G401 (cell line): ENCODE measurements at regions not wholly inside any gene's neighbourhood (a gene's known extent, or its start where the extent isn't known, plus 50 kb on each side); places are given as distances from the start of the nearest gene placed in this dataset.
"Not testable (repeated sequence)": the region's sequence is repeated elsewhere in the genome, so short reads cannot be mapped to it uniquely, and the experiment has no call there.

ENCODE experiments used
- DNase-seq: peaks from one replicate; pipeline ENCODE4 v3.0.0-alpha.2; 2015; ENCODE audit warnings: low spot score
- in situ Hi-C: cut with HindIII; loops from 2 replicates; pipeline ENCODE4 v1.10.0; 2016; ENCODE audit warnings: low sequenced_read_pairs, mixed read lengths

DNA sequence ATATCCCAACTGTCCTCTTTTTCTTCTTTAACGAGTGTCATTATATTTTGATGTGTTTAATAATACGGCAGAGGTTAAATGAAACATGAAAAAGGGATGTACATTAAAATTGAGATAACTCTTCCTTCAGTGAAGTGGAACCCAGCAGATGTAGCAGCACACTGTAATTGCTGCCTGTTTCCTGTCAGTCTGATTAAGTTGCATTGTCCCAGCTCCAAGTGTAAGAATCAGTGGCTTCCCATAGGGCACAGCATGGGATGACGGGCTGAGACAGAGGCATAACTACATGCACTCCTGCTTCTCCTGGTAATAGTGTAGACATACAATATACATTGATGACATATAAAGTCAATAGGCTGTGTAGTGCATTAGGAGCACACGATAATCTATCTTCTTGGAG lies 175.8 kb upstream of the TCF4 start:
- no peak for DNase-seq
- in situ Hi-C loops, result no loop called here

DNA sequence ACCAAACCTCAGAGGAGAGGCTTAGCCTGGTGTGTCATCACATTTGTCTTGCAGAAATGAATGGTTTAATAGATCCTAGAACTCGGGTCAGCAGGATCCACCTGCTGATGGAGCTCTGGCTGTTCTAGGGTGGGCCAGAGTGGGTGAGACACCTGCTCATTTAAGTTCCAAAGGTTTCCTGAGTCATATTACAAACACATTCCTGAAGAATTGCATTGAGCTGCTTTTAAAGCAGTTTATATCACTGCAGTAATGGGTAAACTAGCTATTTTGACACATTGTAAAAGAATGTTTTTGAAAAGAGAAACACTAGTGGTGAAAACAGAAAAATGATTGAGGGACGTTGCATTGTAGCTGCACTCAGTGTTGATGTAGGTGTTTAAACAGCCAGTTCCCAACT lies 175.3 kb upstream of the TCF4 start:
- no peak for DNase-seq
- in situ Hi-C loops, result no loop called here

DNA sequence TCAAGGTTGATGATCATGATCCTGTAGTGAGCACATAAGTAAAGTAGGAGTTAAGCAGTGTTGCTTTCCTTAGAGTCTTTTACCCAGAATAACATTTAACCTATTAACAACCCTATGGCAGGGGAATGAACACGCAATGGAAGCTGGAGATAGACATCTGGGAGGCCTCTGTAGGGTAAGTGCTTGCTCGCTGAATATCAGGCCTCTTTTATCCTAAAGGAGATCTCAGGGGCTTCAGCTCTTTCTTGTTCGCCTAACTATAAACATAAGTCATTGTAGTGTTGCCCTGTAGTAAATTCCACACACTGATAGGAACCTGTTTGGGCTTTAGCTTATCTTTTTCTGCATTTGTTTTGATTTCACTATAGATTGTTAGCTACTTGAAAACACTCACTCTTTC lies 174.4 kb upstream of the TCF4 start:
- DNase-seq, result no peak
- in situ Hi-C loops, result no loop called here

DNA sequence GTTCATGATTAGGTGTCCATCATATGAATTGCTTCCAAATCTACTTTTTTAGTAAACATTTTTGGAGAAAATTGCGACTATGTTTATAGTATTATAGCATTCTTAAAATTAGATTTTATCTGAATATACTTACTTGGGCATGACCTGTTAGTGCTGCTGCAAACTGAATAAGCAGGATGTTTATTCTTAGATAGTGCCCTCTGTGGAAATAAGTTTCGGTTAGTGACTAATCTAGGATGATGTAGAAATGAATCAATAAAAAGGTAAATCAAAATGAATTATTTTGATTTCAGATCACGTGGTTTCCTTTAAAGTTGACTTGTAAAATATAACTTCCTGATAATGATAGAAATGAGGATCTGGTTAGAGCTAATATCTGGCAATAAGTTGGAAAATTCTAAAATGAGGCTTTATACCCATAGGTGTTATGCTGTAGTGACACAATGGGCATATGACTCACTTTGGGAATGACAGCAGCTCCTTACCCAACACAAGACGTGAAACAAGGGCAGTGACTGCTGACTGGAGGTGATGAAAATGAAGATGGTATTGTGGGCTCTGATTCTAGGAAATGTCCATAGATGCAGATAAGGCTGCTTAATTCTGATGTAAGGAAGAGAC lies 165.8 kb upstream of the TCF4 start:
- in situ Hi-C loops, result no loop called here
- no peak for DNase-seq

DNA sequence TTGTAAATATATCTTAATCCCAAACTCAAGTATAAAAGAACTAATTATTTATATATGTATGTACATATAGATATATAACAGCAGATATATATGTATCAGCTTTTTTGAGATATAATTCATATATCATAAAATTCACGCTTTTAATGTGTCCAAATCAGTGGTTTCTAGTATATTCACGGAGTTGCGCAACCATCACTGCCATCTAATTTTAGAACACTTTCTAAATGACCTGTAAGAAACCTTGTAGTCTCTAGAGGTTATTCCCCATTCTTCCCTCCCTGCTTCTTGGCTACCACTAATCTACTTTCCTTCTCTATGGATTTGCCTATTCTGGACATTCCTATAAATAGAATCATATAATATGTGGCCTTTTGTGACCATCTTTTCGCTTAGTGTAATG lies 163.5 kb upstream of the TCF4 start:
- DNase-seq, result no peak
- in situ Hi-C loops, result no loop called here

DNA sequence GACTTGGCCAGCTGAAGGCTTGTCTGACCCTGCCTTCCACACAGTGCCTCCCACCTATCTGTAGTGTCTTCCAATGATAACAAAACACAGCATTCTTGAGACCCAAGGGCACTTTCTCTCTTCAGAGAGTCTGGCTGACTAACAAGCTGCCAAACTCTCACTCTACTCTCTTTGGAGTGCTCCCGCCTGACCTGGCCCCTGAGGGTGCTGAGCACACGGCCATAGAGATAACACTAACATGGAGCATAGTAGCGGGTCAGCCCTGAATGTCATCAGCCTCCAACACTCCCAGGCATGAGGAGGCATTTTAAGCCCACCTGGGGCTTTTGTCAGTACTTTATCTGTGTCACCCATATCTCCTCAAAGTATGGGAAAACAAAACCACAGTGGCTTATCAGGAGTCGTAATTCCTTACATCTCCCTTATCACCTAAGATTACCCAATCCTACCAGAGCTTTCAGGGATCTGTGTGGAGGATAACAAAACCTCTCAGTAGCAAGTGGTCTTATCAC lies 160.3 kb upstream of the TCF4 start:
- in situ Hi-C loops, result no loop called here
- DNase-seq, result no peak

DNA sequence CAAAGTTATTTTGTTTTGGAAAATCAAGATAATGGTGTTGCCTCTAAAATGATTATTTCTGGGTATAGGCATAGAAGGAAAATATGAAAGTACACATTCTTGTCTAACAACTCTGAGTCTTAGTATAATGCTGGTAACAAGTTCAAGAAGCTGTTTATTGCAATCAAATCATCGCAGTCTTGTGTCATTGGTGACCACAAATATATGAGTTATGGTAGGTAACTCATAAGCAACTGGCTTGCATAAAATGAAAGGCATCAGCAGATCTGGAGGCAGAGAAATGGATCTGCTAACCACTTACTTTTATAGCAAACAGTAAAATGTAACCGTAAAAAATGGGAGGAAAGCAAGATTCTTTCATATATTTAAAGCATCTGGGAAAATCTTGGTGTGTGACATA lies 156.2 kb upstream of the TCF4 start:
- DNase-seq, result no peak
- in situ Hi-C loops, result no loop called here

DNA sequence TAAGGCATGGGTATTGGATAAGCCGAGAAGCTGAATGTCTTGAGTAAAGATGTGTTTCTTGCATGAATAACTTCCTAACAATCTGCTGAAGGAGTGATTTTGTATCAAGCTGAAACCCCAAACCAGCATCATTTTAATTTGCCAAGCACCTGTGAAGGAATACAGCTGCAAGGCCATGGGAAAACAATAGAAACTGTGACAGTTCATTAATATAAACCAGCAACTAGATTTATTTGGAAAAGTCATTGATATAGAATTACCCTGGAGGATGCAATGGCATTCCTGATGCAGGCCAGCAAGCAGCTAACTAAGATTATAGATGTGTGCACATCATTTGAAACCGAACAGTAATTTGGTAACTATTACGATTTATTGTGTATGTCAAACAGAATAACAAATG lies 155.7 kb upstream of the TCF4 start:
- in situ Hi-C loops, result no loop called here
- DNase-seq, result no peak

DNA sequence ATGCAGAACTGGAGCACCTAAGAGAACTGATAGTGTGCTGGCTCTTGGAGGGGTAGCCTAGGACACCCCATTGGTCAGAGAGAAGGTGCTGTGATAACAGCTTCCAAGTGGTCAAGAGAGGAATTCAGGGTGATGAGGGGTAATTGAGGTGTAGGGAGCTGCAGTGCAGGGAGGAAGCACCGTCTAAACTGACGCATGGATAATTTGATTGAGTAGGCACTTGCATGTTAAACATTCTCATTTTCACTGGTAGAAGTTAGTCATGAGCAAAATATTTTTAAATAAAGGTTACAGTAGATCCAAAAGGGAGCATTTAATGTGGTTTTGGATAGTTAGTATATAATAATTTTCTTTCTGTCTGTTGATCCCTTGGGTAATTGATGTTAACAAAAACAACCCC lies 155.1 kb upstream of the TCF4 start:
- in situ Hi-C loops, result no loop called here
- no peak for DNase-seq

DNA sequence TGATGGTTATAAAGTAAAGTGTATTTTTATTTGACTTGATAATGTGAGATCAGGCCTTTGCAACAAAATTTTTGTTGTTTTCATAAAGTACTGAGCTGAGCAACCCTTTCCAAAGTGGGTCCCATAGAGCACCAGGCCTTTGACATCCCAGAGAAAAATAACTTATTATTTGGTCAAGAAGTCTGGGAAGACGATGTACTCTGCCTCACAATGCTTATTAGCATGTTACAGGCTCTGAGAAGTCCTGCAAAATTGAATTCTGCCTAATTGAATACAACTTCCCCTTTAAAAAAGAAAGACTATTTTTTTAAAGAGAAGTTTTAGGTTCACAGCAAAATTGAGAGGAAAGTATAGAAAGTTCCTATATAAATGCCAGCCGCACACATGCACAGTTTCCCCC lies 151.5 kb upstream of the TCF4 start:
- in situ Hi-C loops, result no loop called here
- DNase-seq, result no peak

DNA sequence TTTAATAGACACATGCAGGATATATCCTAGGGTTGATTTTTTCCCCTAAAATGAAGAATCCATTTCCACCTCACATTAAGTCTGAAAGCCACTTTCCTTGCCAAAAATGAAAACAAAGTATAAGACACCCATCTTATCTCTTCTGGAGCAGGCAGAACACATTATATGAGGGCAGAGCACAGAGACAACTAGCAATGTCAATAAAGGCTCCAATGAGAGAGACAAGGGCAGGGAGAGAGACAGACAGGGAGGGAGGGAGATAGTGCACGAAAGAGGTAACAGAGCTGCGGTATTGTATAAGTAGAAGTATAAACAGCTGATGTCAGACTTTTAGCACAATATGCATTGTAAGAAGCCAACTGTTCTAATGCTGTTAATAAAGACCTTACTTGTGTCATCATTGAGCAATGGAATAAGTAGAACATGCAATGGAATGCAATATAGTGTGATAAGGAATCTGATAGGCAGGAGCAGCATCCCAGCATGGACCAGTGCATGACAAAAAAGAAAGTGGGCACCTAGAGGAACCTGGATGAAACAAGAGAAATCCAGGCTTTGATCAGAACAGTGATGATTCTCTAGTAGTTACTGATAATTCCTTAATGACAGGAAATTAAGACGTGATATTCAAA lies 150.6 kb upstream of the TCF4 start:
- no peak for DNase-seq
- in situ Hi-C loops, result no loop called here

DNA sequence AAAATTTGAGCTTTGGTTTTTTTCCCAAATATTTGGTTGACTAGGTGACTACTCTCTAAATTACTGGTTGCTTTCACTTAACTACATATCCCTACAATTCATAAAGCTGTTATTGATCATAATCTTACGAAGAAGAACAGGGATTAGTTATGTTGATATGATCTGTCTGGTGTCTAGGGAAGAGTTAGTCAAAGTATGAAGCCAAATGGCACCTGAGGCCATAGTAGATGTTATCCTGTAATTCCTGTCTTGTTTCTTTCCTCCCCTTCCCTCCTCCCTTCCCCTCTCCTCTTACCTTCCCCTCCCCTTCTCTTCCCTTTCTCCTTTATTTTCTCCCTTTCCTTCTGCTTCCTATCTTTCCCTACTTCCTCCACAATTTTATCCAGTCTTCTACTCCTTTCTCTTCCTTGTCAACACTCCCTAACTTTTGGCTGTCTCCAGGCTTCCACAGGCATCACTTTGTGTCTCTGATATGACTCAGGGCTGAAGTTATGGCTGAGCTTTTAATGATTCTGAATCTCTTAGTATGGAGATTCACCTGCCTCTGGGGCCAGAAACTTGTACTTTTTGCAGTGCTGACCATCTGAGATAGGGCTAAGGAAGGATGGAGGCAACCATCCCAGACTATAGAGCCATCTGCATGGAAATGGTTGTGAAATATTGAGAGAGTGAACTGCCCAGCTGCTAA lies 149.9 kb upstream of the TCF4 start:
- in situ Hi-C loops, result no loop called here
- no peak for DNase-seq

DNA sequence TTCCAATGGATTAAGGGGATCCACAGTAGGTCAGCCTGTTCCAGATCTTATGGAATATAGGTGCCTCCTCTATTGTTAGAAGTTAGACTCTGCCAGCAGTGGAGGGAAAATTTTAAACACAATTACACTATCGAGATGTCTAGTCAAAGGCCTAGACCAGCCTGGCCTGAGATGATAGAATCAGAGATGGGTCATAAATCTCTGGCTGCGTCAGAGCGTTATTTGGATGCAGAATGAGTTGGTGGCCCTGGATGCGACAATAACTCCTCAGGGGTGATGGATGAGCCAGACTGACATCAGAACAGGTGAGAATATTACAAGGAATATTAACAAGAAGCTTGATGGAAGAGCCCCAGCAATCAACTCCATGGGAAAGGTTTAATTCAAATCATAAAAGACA lies 149.3 kb upstream of the TCF4 start:
- DNase-seq, result no peak
- in situ Hi-C loops, result no loop called here

DNA sequence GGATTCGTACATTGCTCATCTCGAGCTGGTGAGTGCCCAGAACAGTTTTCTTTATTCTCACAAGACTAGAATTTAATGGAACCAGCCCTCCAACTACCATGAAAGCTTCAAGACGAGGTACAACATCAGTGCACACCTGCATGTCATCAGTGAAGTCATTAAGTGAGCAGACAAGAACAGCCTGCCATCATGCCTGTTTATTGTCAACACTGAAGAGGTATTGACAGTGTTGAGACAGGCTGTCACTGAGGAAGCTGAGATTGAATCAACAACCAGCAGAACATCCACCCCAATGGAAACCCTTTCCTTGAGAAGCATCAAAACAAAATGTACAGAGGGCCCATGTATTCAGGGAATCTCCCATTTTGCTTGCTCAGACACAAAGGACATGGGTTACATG lies 148.0 kb upstream of the TCF4 start:
- in situ Hi-C loops, result no loop called here
- DNase-seq, result no peak

DNA sequence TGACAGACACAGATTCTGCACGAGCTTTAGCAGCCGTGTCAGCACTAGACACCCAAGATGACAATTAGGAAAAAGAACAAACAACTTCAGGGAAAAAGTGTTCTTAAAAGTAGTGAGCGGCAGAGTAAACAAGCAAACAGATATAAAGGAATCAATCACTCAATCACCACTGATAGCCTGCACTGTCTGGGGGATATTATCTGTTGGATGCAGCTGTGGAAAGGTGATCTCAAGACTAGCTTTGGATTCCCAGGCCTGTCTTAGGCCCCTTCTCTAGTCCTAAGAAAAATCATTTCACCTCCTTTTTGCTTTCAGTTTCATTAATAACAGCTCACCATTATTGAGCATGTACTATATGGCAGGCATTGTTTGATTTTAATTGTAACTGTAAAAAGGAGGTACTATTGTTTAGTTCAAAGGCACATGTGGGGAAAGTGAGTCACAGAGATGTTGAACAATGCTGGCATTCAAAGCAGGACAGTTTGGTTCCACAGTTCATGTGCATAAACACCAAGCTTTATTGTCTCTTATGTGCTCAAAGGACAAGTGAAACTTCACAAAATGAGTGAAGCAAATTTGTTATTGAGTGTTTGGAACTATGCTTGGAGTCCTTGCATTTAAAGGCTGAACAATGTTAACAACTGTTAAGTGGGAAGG lies 147.3 kb upstream of the TCF4 start:
- in situ Hi-C loops, result no loop called here
- no peak for DNase-seq

DNA sequence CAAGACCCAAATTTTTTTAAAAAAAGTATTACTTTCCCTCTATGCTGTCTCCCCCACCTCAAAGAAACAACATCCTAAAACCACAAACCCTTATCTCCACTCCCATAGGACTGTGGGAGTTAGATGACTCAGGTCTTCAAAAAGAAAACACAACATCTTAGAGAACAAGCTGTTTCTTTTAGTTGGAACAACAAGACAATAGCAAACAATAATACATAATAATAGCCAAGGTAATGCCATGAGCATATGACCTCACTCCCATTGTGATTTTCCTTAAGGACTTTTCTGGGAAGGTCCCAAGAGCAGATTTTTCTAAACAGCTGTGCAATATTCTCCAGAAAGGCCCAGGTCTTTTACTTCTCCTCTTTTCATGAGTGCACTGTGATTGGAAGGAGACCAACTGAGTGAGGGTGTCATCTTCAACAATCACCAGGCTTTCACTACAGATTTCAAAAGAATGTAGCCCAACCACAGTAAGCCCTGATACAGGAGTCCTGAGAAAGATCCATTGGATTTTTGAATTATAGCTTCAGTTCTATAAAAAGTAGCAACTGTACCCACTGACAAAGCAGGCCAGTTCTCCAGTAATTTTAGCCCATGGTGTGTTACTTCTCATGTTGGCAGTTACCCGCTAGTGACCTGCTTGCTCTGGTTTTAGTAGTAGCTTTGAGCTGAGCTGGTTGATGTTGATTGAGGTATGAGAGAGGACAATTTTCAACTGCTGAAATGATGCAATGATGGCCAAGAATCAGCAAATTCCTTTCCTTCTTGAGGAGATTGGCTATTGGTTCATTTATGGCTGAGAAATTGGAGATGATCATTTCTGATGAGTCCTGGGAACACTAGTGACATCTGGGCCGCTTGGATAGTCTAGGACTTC lies 144.5 kb upstream of the TCF4 start:
- no peak for DNase-seq
- in situ Hi-C loops, result no loop called here

DNA sequence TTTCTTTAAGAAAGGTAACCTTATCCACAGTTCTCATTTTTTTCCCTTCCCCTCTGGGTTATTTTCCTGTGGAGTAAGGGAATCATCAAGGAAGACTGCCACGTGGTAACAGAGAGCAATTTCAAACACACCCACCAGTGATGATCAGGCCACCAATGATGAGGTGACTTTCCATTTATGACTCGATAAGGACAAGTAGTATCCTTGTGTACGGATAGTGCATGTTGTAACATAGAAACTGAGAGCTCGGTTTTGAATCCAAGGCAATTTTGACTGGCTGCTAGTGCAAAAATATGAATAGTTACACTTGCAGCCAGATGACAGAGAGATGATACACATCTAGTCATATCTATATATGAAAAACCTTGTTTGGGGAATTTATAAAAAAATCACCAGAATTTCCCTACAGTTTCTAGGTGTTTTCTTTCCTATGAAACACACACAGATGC lies 143.6 kb upstream of the TCF4 start:
- DNase-seq, result no peak
- in situ Hi-C loops, result no loop called here

DNA sequence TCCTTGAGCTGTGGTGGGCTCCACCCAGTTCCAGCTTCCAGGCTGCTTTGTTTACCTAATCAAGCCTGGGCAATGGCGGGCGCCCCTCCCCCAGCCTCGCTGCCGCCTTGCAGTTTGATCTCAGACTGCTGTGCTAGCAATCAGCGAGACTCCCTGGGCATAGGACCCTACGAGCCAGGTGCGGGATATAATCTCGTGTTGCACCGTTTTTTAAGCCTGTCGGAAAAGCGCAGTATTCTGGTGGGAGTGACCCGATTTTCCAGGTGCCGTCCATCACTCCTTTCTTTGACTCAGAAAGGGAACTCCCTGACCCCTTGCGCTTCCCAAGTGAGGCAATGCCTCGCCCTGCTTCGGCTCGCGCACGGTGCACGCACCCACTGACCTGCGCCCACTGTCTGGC lies 133.0 kb upstream of the TCF4 start:
- DNase-seq, in situ Hi-C loops: not testable (repeated sequence)

DNA sequence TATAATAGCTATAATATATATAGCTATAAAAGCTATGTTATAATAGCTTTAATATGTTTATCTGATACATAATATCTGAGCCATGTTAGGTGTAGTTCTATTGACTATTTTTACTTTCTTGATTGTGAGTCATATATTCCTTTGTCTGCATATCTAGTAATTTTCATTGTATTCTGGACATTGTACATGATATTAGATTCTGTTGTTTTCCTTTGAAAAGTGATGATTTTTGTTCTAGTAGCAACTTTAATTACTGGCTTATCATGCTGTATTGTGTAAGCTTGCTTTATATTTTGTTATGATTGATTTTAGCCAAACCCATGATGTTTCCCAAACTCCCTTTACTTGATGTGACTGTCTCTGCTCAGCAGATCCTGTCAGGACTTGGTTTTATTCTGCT lies 125.7 kb upstream of the TCF4 start:
- no peak for DNase-seq
- in situ Hi-C loops, result no loop called here
